Stimulated activated CD4-positive, alpha-beta T cell treated with anti-CD3 and anti-CD28 coated beads, Interleukin-15, amount 100 ng/mL, for 48 hours (primary cell): ENCODE measurements at regions not wholly inside any gene's neighbourhood (a gene's known extent, or its start where the extent isn't known, plus 50 kb on each side); places are given as distances from the start of the nearest gene placed in this dataset.
"Not testable (repeated sequence)": the region's sequence is repeated elsewhere in the genome, so short reads cannot be mapped to it uniquely, and the experiment has no call there.

Experiments
- DNase-seq, 2 donors: peaks; one replicate each; pipeline ENCODE4 v3.0.0-alpha.2; 2020; ENCODE audit warnings: low read depth in 2 of 2

GRCh38 chr4:138446456-138446855 lies 204.3 kb upstream of the SLC7A11 start:
- DNase-seq = no peak

DNA sequence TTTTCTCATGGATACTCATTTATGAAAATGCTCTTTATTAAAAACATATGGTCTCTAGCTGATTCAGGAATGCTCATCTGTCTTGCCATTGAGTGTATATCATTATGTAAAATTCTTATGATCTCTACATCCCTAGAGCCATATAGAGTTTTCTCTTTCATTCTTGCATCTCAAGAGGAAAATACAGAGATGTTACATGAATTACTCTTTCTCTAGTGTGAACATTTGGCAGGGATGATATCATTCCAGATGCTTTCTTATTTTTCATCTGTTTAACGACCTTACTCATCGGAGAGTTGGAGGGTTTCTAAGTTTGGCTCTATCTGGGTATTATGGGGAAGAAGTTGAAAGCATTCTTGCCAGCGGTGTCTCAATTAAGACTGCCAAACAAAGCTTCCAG lies 202.9 kb upstream of the SLC7A11 start:
- DNase-seq = no peak

GRCh38 chr4:138444260-138444659 lies 202.1 kb upstream of the SLC7A11 start:
- DNase-seq = no peak

DNA sequence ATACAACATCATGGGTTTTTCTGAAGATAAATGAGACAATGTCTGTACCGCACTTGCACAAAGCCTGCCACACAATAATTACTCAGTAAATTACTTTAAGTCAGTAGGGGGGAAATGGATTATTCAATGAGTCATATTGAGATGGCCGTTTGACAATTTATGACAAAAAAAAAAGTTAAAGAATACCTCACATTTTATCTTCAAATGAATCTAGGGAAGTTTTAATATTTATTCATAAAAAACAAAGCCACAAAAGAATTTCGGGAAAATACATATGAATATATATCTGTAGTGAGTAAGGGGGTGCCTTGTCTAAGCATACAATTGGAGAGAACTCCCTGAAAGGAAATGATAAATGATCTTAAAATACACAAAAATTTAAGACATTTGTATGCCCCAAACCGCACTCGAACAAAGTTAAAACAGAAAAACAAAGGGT lies 197.0 kb upstream of the SLC7A11 start:
- DNase-seq = no peak

GRCh38 chr4:138438608-138439007 lies 196.5 kb upstream of the SLC7A11 start:
- no peak for DNase-seq

GRCh38 chr4:138437263-138437851 lies 195.2 kb upstream of the SLC7A11 start:
- no peak for DNase-seq

DNA sequence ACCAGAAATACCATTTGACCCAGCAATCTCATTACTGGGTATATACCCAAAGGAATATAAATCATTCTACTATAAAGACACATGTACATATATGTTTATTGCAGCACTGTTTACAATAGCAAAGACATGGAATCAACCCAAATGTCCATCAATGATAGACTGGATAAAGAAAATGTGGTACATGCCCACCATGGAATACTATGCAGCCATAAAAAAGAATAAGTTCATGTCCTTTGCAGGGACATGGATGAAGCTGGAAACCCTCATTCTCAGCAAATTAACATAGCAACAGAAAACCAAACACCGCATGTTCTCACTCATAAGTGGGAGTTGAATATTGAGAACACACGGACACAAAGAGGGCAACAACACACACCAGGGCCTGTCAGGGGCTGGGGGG lies 193.6 kb upstream of the SLC7A11 start:
- DNase-seq = not testable (repeated sequence)

- not testable (repeated sequence) for DNase-seq
These were observed 192.9 kb upstream of the SLC7A11 start for GRCh38 chr4:138435046-138435445.

DNA sequence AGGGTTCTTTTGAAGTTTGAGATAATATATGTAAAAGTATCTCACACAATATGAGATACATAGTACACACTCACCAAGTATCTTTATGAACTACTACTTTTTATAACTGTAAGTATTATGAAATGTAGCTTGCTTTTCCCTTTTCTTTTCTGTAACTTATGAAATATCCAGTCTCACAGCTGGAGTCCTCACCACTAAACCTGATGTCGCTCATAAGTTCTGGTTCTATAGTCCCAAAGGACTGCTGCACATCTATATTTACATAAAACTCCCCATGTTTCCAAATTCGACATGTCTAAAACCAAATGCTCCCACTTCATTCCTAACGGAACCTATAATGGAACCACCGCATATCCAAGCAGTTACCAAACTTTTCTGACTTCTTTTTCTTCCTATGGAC lies 186.5 kb upstream of the SLC7A11 start:
- DNase-seq = no peak

DNA sequence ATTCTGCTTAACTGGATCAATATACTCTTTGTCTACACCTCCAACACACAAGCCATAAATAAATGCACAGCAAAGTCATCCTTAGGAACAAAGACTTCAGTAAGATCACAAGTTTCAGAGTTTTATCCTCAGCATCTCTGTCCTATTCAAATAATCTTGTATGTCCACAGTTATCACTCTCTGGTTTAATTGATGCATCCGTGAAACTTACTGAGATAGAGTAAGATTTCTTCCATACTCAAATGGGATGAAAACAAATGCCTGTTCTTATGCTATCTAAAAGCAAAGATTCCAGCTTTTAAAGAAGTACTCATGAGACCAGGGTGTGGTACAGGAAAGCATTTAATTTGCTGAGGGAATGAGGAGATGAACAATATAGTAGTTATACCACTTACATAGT lies 184.6 kb upstream of the SLC7A11 start:
- DNase-seq = no peak

GRCh38 chr4:138420471-138420870 lies 178.3 kb upstream of the SLC7A11 start:
- no peak for DNase-seq

DNA sequence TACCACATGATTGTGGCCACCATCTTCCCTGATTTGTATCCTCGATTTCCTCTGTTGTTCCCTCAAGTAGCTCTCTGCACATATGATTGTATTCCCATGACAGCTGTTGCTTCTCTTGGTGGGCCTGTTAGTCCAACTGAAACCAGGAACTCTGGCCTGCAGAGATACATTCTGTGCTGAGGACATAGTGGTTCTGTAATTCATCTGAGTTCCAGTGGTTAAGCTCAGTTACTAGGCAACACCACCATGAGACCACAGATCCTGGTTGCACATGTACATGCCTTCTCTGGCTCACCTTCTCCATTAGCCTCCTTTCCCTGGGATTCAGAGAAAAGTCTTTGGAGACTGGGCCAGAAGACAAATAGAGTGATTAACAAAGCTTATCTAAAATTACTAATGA lies 172.1 kb upstream of the SLC7A11 start:
- DNase-seq = no peak

DNA sequence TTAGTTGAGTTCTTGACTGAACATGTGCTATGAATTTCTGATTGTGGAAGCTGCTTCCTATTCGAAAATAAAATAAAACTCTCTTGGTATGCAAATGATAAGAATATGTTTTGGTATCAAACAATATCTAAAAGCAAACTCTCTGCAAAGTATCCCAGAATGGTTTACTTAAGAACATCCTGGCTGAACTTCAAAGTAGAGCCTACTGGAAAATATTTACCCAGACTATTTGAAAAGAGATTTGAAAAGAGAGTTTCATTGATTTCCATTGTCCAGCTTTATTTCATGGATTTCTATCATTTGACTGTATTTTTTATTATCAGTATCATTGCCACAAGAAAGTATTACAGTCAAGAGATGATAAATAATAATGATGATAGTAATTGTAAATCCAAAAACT lies 171.1 kb upstream of the SLC7A11 start:
- no peak for DNase-seq

GRCh38 chr4:138412847-138413246 lies 170.7 kb upstream of the SLC7A11 start:
- DNase-seq = no peak

DNA sequence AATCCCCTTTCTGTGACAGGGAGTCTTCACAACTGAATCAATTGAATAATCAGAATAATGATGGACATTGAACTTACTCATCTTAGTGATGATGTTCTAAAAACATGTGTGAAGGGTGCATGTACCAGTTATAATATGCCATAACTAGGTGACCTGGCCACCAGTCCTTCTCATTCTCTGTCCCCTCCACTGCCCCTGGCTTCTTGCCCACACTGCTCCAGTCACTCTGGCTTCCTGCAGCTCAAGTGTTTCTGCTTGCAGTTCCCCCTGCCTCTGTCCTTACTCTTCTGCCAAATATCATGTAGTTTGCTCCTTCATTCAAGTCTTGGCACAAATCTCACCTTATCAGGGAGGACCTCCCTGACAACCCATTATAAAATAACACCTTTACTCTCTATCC lies 168.1 kb upstream of the SLC7A11 start:
- DNase-seq = no peak

DNA sequence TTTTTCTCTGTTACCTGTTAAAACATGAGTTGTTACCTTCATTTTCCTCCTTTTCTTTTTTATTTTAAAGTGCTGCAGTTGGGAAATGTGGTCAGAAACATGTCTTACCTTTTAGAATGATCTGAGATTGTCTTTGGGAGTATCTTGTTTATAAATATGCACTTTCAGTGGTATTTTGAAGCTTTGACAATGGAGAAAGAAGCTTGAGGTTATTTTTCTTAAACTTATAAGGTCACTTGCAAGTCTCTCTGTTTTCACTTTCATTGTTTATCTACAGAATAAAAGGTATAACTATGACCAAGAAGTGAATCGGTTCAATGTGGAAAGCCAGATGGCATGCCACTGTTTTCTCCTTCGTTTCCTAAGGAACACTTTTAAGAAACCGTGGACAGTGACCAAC lies 167.5 kb upstream of the SLC7A11 start:
- DNase-seq = no peak

DNA sequence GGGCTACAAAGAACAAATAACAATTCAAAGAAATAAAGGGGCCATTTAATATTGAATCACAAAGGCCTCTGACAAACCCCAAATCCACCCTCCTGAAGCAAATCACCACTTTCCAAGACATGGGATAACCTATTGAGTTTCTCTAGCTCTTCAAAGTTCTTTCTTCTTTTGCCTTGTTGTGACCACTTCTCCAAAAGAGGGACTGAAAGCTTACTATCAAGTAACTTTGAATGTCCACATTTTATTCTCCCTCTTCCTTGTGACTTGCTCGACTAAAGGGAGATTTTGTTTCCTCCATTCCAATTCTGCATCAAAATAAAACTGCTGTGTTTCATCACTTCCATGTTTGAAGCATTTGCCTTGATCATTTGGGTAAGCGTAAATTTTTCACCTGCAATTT lies 166.6 kb upstream of the SLC7A11 start:
- DNase-seq = no peak

DNA sequence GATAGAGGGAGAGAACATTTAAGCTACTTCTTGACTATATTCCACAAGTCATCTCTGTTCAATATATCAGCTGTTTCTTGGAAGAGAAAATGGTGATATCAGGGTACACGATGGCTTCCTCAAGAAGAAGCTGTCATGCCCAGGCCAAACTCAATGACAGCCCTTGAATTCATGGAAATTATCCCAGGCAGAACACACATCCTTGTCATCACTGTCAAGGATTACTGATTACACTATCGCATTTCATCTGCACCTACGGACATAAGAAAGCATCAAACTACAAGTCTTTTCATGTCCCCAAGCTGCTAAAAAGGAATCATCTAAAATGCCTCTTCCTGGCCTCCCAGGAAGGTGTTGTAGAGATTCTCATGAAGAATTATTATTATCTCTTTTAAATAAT lies 165.2 kb upstream of the SLC7A11 start:
- DNase-seq = no peak

DNA sequence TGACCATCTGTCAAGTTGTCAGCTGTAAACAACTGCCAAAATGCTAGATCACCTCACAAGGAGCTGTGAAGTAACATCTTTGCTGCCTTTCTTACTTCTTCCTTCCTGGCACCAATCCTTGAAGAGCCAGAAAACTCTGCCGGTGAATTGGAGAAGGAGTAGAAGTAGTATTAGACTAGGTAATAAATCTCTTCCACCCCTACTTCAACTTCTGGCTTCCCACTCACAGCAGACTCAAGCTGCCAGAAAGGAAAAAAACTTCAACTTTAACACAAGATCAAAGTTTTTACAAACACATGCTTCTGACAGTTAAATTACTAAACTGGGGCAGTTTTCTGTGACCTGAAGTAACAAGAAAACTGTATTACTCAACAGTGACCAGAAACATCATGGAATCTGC lies 164.7 kb upstream of the SLC7A11 start:
- DNase-seq = no peak

GRCh38 chr4:138405934-138406567 lies 163.9 kb upstream of the SLC7A11 start:
- DNase-seq = no peak

DNA sequence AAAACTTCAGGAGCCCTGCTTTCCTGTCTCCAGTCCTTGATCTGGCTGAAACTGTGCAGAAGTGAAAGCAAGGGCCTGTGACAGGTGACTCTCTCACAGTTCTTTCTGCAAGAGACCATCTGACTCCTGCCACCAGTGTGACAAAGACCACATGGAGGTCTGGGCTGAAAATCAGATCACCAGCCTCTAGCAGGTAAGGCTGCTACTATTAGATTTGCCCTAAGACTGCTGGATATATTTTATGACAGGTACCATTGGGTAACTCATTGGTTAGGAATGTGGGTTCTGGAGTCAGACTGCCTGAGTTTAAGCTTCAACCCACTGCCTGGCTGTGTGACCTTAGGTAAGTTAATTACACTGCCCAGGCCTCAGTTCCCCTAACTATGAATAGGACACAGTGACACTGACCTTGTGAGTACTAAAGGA lies 163.3 kb upstream of the SLC7A11 start:
- no peak for DNase-seq

- no peak for DNase-seq
These were observed 162.7 kb upstream of the SLC7A11 start for GRCh38 chr4:138404801-138405200.

DNA sequence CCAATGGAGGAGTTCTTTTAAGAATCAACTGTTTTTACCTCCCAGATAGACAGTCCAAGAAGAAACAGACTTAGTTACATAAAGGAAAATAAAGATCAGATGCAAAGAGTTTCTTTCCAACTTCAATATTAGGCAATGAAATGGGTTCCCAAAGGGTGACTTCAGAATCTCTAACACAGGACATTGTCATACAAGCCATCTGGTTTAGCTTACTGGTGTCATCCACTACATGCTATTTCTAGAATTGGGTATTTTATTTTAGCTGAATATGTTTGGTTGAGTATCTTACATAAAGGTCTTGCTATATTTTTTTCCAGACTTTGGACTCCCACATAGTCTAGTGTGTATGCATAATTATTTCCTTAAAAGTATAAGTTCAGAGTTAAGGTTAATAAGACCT lies 162.1 kb upstream of the SLC7A11 start:
- DNase-seq = no peak

DNA sequence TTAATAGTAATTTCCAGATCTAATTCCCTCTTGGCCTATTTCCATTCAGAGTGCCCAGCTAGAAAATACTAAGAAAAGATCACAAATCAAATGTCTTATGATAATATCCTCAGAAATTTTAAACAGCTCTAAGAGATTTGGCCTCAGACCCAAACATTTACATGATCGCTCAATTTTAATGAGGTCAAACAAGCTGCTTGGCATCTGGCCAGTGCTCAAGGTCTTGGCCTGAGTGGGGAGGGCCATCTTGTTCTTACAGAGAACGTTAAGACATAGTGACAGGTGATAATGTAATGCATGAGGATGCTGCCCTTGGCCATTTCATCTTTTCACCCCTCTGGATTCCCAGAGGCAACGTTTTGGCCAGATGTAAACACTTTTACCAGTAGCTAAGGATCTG lies 159.2 kb upstream of the SLC7A11 start:
- DNase-seq = no peak
